HL-60 (cell line): ENCODE measurements at regions not wholly inside any gene's neighbourhood (a gene's known extent, or its start where the extent isn't known, plus 50 kb on each side); places are given as distances from the start of the nearest gene placed in this dataset.
A peak's percentile ranks its signal among the peaks of the same experiment; 100 is the strongest.

Experiments
- DNase-seq, 2 experiments: peaks; one replicate each; pipeline ENCODE4 v3.0.0-alpha.2; 2010 to 2020; ENCODE audit warnings: low read depth in 1 of 2, low spot score in 1 of 2
- H3K27ac ChIP-seq: fragments of 250-450 bp; sonication (Bioruptor Pico); replicated peaks from 2 replicates; pipeline ENCODE4 v1.5.1; 2020; ENCODE audit warnings: mild to moderate bottlenecking, moderate library complexity
- H3K27me3 ChIP-seq: fragments of 250-450 bp; sonication (Bioruptor Pico); 2 replicates; pipeline ENCODE4 v1.5.1; 2021; ENCODE audit warnings: mild to moderate bottlenecking, moderate library complexity; ENCODE audit not compliant: insufficient read depth, poor library complexity, severe bottlenecking
- H3K4me3 ChIP-seq: replicated peaks from 2 replicates; pipeline ENCODE4 v1.5.1; 2011; ENCODE audit warnings: mild to moderate bottlenecking, control low read depth, low read length; ENCODE audit not compliant: insufficient read depth
- CTCF ChIP-seq: IDR thresholded peaks from one replicate; pipeline ENCODE4 v1.5.1; 2011; ENCODE audit warnings: low read length, control low read depth, inconsistent platforms; ENCODE audit not compliant: insufficient read depth
- GABPA ChIP-seq: IDR thresholded peaks from 2 replicates; pipeline ENCODE4 v1.6.1; 2012; ENCODE audit warnings: low read depth
- POLR2AphosphoS5 ChIP-seq: IDR thresholded peaks from 2 replicates; pipeline ENCODE4 v1.6.1; 2012; ENCODE audit warnings: low read depth
- REST ChIP-seq: IDR thresholded peaks from 2 replicates; pipeline ENCODE4 v1.6.1; 2012; ENCODE audit warnings: low read depth; ENCODE audit not compliant: insufficient replicate concordance
- SPI1 ChIP-seq: IDR thresholded peaks from 2 replicates; pipeline ENCODE4 v1.6.1; 2012; ENCODE audit warnings: low read depth, mild to moderate bottlenecking, borderline replicate concordance

DNA sequence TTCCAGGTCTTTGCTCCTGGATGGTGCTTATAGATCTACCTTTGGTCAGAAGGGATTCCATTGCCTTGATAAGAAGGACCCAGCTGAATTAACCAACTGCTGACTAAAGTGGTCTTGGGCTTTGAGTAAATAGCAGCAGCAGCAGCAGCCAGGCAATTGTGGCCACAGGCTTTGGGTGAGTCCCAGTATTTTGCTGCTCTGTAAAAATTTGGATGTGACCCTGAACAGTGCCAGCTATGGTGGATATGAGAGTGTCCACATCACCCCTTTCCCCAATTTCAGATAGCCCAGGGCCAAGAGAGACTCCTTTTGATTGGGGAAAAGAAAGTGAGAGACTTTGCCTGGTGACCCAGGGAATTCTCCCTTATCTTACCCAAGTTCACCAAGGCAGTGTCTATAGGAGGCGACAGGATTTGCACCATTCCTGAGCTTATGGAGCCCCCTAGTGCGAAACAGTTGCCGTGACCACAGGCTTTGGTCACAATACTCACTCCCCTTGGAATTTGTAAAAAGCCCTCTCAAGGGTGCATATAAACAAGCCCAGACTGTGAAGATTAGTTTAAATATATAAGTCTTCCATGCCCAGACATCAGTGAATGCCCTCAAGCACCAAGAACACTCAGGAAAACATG lies 518.0 kb downstream of the TMA16 start:
- no peak overlapping the region for H3K4me3 ChIP-seq
- no peak overlapping the region for H3K27ac ChIP-seq
- TF ChIP-seq CTCF, result peak; percentile 1
- TF ChIP-seq REST, result no peak
- no peak for DNase-seq
- H3K27me3 ChIP-seq, result no peaks in the 10 kb centered on the region

DNA sequence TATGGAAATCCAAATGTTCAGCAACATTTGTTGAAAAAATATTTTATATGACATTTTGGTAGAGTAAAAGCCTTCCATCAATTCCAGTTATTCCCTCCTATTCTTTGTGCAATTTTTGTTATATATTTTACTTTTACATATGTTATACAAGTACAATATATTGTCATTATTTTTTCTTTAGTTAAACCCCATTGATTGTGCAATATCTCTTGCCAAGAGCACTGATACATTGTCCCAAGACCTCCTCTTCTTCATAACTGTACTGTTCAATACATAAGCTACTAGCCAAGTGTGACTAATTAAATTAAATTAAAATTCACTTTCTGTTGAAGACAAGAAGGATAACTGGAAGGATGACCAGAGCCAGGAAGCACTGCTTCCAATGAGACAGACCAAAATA lies 527.5 kb downstream of the TMA16 start:
- Histone ChIP-seq H3K27me3 (no peaks in the 10 kb centered on the region), H3K4me3 (no peak overlapping the region), H3K27ac (no peak overlapping the region)
- no peak for DNase-seq
- TF ChIP-seq SPI1, result no peak
- TF ChIP-seq GABPA, result no peak
- TF ChIP-seq POLR2AphosphoS5, result no peak
- no peak for TF ChIP-seq REST
- no peak for TF ChIP-seq CTCF

DNA sequence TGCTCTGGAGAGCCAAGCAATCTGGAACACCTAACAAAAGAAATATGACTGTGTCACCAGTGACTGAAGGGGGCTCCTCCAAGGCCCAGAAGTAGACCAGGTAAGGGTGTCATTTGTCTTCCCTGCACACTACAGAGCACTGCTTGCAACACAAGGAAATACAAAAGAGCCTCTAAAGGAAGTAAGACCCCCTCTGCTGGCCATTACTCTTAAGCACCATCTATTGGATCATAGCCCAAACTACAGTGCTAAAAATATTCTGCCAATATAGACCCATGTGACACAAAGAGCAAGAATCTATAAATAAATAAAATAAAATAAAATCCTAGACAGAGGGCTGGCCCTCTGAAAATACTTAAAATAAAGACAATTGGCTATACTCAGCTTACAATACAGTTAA lies 528.7 kb downstream of the TMA16 start:
- Histone ChIP-seq H3K27me3 (no peaks in the 10 kb centered on the region), H3K27ac (no peak overlapping the region), H3K4me3 (no peak overlapping the region)
- TF ChIP-seq REST (no peak), POLR2AphosphoS5 (no peak), GABPA (no peak), CTCF (no peak), SPI1 (no peak)
- no peak for DNase-seq
